ENCODE measurements at regions not wholly inside any gene's neighbourhood (a gene's known extent, or its start where the extent isn't known, plus 50 kb on each side); places are given as distances from the start of the nearest gene placed in this dataset.

DNA sequence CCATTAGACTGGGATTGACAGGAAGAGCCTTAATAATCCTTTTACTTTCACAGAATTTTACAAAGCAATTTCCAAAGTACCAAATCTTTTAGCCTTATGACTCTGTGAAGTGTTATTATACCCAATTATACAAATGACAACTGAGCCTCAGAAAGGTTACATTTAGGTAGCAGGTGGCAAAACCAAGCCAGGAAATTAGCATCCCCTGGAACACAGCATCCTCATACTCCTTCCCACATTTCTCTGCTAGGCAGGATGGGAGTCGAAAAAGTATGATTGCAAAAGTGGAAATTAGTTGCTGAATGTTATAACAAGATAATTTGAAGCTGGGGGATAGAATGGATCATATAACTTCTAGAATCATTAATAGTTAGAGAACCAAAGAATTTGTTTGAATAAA is 359.7 kb upstream of the PDGFD start:
- Histone ChIP-seq H3K4me3 (ENCODE audit: low read depth, low read length) (no peak overlapping the region), H3K9me3 (ENCODE audit: control insufficient read depth, insufficient read depth, low read depth, low read length) (no peaks in the 10 kb centered on the region), H3K4me1 (ENCODE audit: control insufficient read depth, insufficient read depth, low read length) (no peaks in the 10 kb centered on the region), H3K36me3 (ENCODE audit: control insufficient read depth in 2 of 2, insufficient read depth in 1 of 2, low read length in 2 of 2) (no peaks in the 10 kb centered on the region), H3K27ac (ENCODE audit: extremely low read depth, low read depth, low read length) (no peak overlapping the region)
- CTCF ChIA-PET, result no interaction called here
- POLR2A ChIA-PET, result no interaction called here
- TF ChIP-seq AEBP2 (tag by site-specific recombination; IDR thresholded peaks at IDR 0.05; ENCODE audit: borderline replicate concordance) (no peak), ZNF660 (tag by site-specific recombination; IDR thresholded peaks at IDR 0.05) (no peak)

DNA sequence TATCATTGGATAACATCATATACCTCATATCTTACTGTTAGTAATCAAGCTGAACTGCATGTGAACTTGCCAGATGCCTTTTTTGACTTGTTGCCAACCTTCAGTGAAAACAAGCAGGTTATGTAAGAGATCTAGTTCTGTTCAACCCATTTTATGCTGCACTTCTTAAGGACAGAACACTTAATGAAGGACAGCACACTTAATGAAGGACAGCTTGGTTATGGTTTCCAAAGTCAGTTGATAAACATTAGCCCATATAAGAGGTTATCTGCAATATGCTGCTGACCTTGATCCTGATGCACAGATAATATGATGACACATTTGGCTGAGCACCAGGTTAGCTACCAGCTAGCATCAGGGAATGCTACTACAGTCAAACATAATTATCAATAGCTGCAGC is 358.7 kb upstream of the PDGFD start:
- ChIA-PET CTCF (interaction anchor here (0.6 to 1.0 kb wide), 3 partner anchors 23 to 290 kb away, joined by 3 to 5 read pairs (median 3); no protein-coding TSS in a partner anchor), POLR2A (no interaction called here)
- H3K4me1 ChIP-seq (ENCODE audit: control insufficient read depth, insufficient read depth, low read length), result no peaks in the 10 kb centered on the region
- no peak overlapping the region for H3K27ac ChIP-seq (ENCODE audit: extremely low read depth, low read depth, low read length)
- no peak overlapping the region for H3K4me3 ChIP-seq (ENCODE audit: low read depth, low read length)
- no peak for TF ChIP-seq ZNF521 (tag by site-specific recombination; IDR thresholded peaks at IDR 0.05)
- no peak for TF ChIP-seq ZNF223 (tag by site-specific recombination; IDR thresholded peaks at IDR 0.05)
- TF ChIP-seq ZNF549 (tag by site-specific recombination; IDR thresholded peaks at IDR 0.05), result no peak
- no peak for TF ChIP-seq ZBTB48 (tag by site-specific recombination; IDR thresholded peaks at IDR 0.05)
- no peak for TF ChIP-seq ZNF354C (tag by site-specific recombination; IDR thresholded peaks at IDR 0.05; ENCODE audit: borderline replicate concordance, low read depth)
- TF ChIP-seq ZBTB7A (tag by site-specific recombination; IDR thresholded peaks at IDR 0.05; ENCODE audit: low read depth), result no peak
- no peaks in the 10 kb centered on the region for H3K9me3 ChIP-seq (ENCODE audit: control insufficient read depth, insufficient read depth, low read depth, low read length)
- no peaks in the 10 kb centered on the region for H3K36me3 ChIP-seq (ENCODE audit: control insufficient read depth in 2 of 2, insufficient read depth in 1 of 2, low read length in 2 of 2)

DNA sequence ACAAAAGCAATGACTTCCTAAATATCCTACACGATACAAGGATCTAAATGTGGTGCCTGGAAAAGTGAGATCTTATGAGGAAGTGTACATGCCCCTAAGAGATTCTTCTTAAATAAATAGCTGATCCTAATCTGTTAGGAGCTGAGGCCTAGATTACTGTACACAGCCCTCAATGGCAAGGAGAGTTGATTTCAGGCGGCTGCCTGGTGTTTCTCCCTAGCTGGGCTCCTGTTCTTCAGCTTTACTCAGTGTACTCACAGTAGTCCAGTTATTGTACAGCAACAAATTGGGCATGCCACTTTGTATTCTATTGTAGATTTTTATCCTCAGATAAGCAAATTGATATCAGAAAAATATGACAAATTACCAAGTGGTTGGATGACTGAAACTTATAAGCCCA is 358.2 kb upstream of the PDGFD start:
- POLR2A ChIA-PET, result no interaction called here

GRCh38 chr11:104510169-104510568 is 346.2 kb upstream of the PDGFD start:
- H3K4me1 ChIP-seq (ENCODE audit: control insufficient read depth, insufficient read depth, low read length), result no peaks in the 10 kb centered on the region
- POLR2A ChIA-PET, result no interaction called here
- H3K27ac ChIP-seq (ENCODE audit: extremely low read depth, low read depth, low read length), result no peak overlapping the region
- H3K9me3 ChIP-seq (ENCODE audit: control insufficient read depth, insufficient read depth, low read depth, low read length), result no peaks in the 10 kb centered on the region
- CTCF ChIA-PET, result no interaction called here
- TF ChIP-seq RBAK (tag by site-specific recombination; IDR thresholded peaks at IDR 0.05) (no peak), ZNF223 (tag by site-specific recombination; IDR thresholded peaks at IDR 0.05) (no peak), ZNF529 (tag by site-specific recombination; IDR thresholded peaks at IDR 0.05; ENCODE audit: insufficient replicate concordance) (no peak), YY1 (tag by site-specific recombination; IDR thresholded peaks at IDR 0.05) (no peak)
- H3K4me3 ChIP-seq (ENCODE audit: low read depth, low read length), result no peak overlapping the region
- no peaks in the 10 kb centered on the region for H3K36me3 ChIP-seq (ENCODE audit: control insufficient read depth in 2 of 2, insufficient read depth in 1 of 2, low read length in 2 of 2)

More for the DNA sequence above, 358.2 kb upstream of the PDGFD start:
- Histone ChIP-seq H3K4me3 (ENCODE audit: low read depth, low read length) (no peak overlapping the region), H3K36me3 (ENCODE audit: control insufficient read depth in 2 of 2, insufficient read depth in 1 of 2, low read length in 2 of 2) (no peaks in the 10 kb centered on the region), H3K9me3 (ENCODE audit: control insufficient read depth, insufficient read depth, low read depth, low read length) (no peaks in the 10 kb centered on the region), H3K4me1 (ENCODE audit: control insufficient read depth, insufficient read depth, low read length) (no peaks in the 10 kb centered on the region), H3K27ac (ENCODE audit: extremely low read depth, low read depth, low read length) (no peak overlapping the region)
- TF ChIP-seq ZNF37A (tag by site-specific recombination; IDR thresholded peaks at IDR 0.05), result no peak
- no peak for TF ChIP-seq ZNF350 (tag by site-specific recombination; IDR thresholded peaks at IDR 0.05)
- no peak for TF ChIP-seq ZNF596 (tag by site-specific recombination; IDR thresholded peaks at IDR 0.05)
- no peak for TF ChIP-seq HOXA7 (CRISPR knock-in tag; IDR thresholded peaks at IDR 0.05; ENCODE audit: borderline replicate concordance)
- TF ChIP-seq ZSCAN30 (tag by site-specific recombination; IDR thresholded peaks at IDR 0.05), result no peak
- TF ChIP-seq ZNF26 (tag by site-specific recombination; IDR thresholded peaks at IDR 0.05), result no peak
- TF ChIP-seq ZNF341 (tag by site-specific recombination; IDR thresholded peaks at IDR 0.05; ENCODE audit: low read depth), result no peak
- no peak for TF ChIP-seq ZNF416 (tag by site-specific recombination; IDR thresholded peaks at IDR 0.05)
- TF ChIP-seq ZNF561 (tag by site-specific recombination; IDR thresholded peaks at IDR 0.05; ENCODE audit: borderline replicate concordance), result no peak
- TF ChIP-seq ZNF23 (tag by site-specific recombination; IDR thresholded peaks at IDR 0.05; ENCODE audit: borderline replicate concordance), result no peak
- no peak for TF ChIP-seq KLF10 (tag by site-specific recombination; IDR thresholded peaks at IDR 0.05)
- no peak for TF ChIP-seq ZNF544 (tag by site-specific recombination; IDR thresholded peaks at IDR 0.05)
- TF ChIP-seq ZNF626 (tag by site-specific recombination; IDR thresholded peaks at IDR 0.05), result no peak
- TF ChIP-seq SP2 (tag by site-specific recombination; IDR thresholded peaks at IDR 0.05), result no peak
- no peak for TF ChIP-seq ZNF311 (tag by site-specific recombination; IDR thresholded peaks at IDR 0.05; ENCODE audit: borderline replicate concordance)
- CTCF ChIA-PET, result interaction anchor here (0.6 to 1.0 kb wide), 3 partner anchors 23 to 289 kb away, joined by 3 to 5 read pairs (median 3); no protein-coding TSS in a partner anchor

Data from HEK293 (cell line).